ENCODE measurements at regions not wholly inside any gene's neighbourhood (a gene's known extent, or its start where the extent isn't known, plus 50 kb on each side); places are given as distances from the start of the nearest gene placed in this dataset.

- Histone ChIP-seq H3K4me2 (ENCODE audit: low read depth, low read length, poor library complexity, severe bottlenecking) (no peak overlapping the region), H3K9me2 (replicated peaks; ENCODE audit: insufficient read depth, low read length) (no peaks in the 10 kb centered on the region), H3K36me3 (ENCODE audit: low read length) (no peaks in the 10 kb centered on the region), H3K27me3 (ENCODE audit: low read length) (no peaks in the 10 kb centered on the region), H3K79me2 (ENCODE audit: insufficient read depth, low read length) (no peaks in the 10 kb centered on the region), H3K4me3 (ENCODE audit: insufficient read depth, low read length, poor library complexity, severe bottlenecking) (no peak overlapping the region), H3K27ac (ENCODE audit: low read depth, low read length) (no peak overlapping the region), H2AFZ (ENCODE audit: low read depth, low read length, severe bottlenecking) (no peak overlapping the region), H3F3A (ENCODE audit: insufficient read depth) (no peaks in the 10 kb centered on the region), H3K9me3 (ENCODE audit: insufficient read depth, low read length) (no peaks in the 10 kb centered on the region), H3K9ac (ENCODE audit: low read length) (no peak overlapping the region), H4K20me1 (ENCODE audit: low read depth, low read length) (no peaks in the 10 kb centered on the region)
- no peak for TF ChIP-seq CTCF (IDR thresholded peaks at IDR 0.05; ENCODE audit: insufficient read depth, low read length, poor library complexity, severe bottlenecking)
- TF ChIP-seq EZH2phosphoT487 (conservative IDR thresholded peaks at IDR 0.05; ENCODE audit: low read length) = no peak
Observed at GRCh38 chr2:225893151-225893550, 493.6 kb downstream of the NYAP2 start.

GRCh38 chr2:225891771-225892170 is 492.3 kb downstream of the NYAP2 start:
- Histone ChIP-seq H3K36me3 (ENCODE audit: low read length) (no peaks in the 10 kb centered on the region), H4K20me1 (ENCODE audit: low read depth, low read length) (no peaks in the 10 kb centered on the region), H3K9me2 (replicated peaks; ENCODE audit: insufficient read depth, low read length) (no peaks in the 10 kb centered on the region), H3K9me3 (ENCODE audit: insufficient read depth, low read length) (no peaks in the 10 kb centered on the region), H2AFZ (ENCODE audit: low read depth, low read length, severe bottlenecking) (no peak overlapping the region), H3F3A (ENCODE audit: insufficient read depth) (no peaks in the 10 kb centered on the region), H3K4me2 (ENCODE audit: low read depth, low read length, poor library complexity, severe bottlenecking) (no peak overlapping the region), H3K79me2 (ENCODE audit: insufficient read depth, low read length) (no peaks in the 10 kb centered on the region), H3K4me3 (ENCODE audit: insufficient read depth, low read length, poor library complexity, severe bottlenecking) (no peak overlapping the region), H3K27ac (ENCODE audit: low read depth, low read length) (no peak overlapping the region), H3K9ac (ENCODE audit: low read length) (no peak overlapping the region), H3K27me3 (ENCODE audit: low read length) (no peaks in the 10 kb centered on the region)
- TF ChIP-seq EZH2phosphoT487 (conservative IDR thresholded peaks at IDR 0.05; ENCODE audit: low read length) = no peak
- TF ChIP-seq CTCF (IDR thresholded peaks at IDR 0.05; ENCODE audit: insufficient read depth, low read length, poor library complexity, severe bottlenecking) = no peak

GRCh38 chr2:225891013-225891412 is 491.5 kb downstream of the NYAP2 start:
- no peak overlapping the region for H2AFZ ChIP-seq (ENCODE audit: low read depth, low read length, severe bottlenecking)
- H3K4me3 ChIP-seq (ENCODE audit: insufficient read depth, low read length, poor library complexity, severe bottlenecking) = no peak overlapping the region
- H3K27me3 ChIP-seq (ENCODE audit: low read length) = no peaks in the 10 kb centered on the region
- no peak overlapping the region for H3K27ac ChIP-seq (ENCODE audit: low read depth, low read length)
- H3K79me2 ChIP-seq (ENCODE audit: insufficient read depth, low read length) = no peaks in the 10 kb centered on the region
- H3K36me3 ChIP-seq (ENCODE audit: low read length) = no peaks in the 10 kb centered on the region
- no peak overlapping the region for H3K4me2 ChIP-seq (ENCODE audit: low read depth, low read length, poor library complexity, severe bottlenecking)
- no peaks in the 10 kb centered on the region for H3K9me2 ChIP-seq (replicated peaks; ENCODE audit: insufficient read depth, low read length)
- H4K20me1 ChIP-seq (ENCODE audit: low read depth, low read length) = no peaks in the 10 kb centered on the region
- no peak overlapping the region for H3K9ac ChIP-seq (ENCODE audit: low read length)
- TF ChIP-seq EZH2phosphoT487 (conservative IDR thresholded peaks at IDR 0.05; ENCODE audit: low read length) = no peak
- TF ChIP-seq CTCF (IDR thresholded peaks at IDR 0.05; ENCODE audit: insufficient read depth, low read length, poor library complexity, severe bottlenecking) = no peak
- no peaks in the 10 kb centered on the region for H3K9me3 ChIP-seq (ENCODE audit: insufficient read depth, low read length)
- no peaks in the 10 kb centered on the region for H3F3A ChIP-seq (ENCODE audit: insufficient read depth)
